Prostate gland (tissue), 2 donors: ENCODE measurements at regions not wholly inside any gene's neighbourhood (a gene's known extent, or its start where the extent isn't known, plus 50 kb on each side); places are given as distances from the start of the nearest gene placed in this dataset.

Experiments used
- CTCF ChIP-seq, 4 experiments: fragments of 200-600 bp in 2 of 4; fragments of 450-650 bp in 2 of 4; sonication (generic) in 2 of 4; IDR thresholded peaks; 1 replicate in 3 of 4; 2 replicates in 1 of 4; pipeline ENCODE4 v1.5.1; 2016 to 2019; ENCODE audit warnings: antibody characterized with exemption in 4 of 4, mild to moderate bottlenecking in 2 of 4, moderate library complexity in 2 of 4
- POLR2A ChIP-seq: fragments of 450-650 bp; IDR thresholded peaks from one replicate; pipeline ENCODE4 v1.6.1; 2016; ENCODE audit warnings: antibody characterized with exemption, mild to moderate bottlenecking

DNA sequence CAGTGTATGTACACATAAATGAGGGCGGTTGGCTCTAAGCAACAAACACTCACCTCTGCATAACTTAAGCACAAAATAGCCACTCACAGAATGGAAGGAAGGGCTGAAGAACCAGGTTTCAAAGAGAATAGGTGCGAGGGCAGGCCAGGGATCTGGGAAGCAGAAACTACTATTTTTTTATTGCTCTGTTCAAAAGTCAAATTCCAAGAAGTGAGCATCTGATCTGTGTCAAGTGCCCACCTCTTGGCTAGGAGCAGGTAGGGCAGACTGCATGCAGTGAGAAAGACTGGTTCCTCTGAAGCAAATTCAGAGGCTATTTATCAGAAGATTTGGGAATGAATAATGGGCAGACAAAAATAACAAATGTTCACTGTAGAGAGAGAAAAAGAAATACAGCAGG is 336.4 kb upstream of the CTNNB1 start:
- no peak for TF ChIP-seq CTCF (IDR thresholded peaks at IDR 0.05)
- no peak for TF ChIP-seq POLR2A
